Neural cell (in vitro differentiated cells): ENCODE measurements at regions not wholly inside any gene's neighbourhood (a gene's known extent, or its start where the extent isn't known, plus 50 kb on each side); places are given as distances from the start of the nearest gene placed in this dataset.

Experiments
- H2AFZ ChIP-seq: fragments of 200-600, 300-800 bp; sonication (generic), shearing (Covaris generic); 2 replicates; pipeline ENCODE4 v1.6.0; 2014; ENCODE audit warnings: low read depth, mild to moderate bottlenecking, antibody characterized with exemption, low read length, moderate library complexity
- H3F3A ChIP-seq: fragments of 200-600 bp; shearing (Covaris generic); 2 replicates; pipeline ENCODE4 v1.6.1; 2016; ENCODE audit warnings: mild to moderate bottlenecking, moderate library complexity, mixed read lengths, antibody characterized with exemption, low read length; ENCODE audit not compliant: insufficient read depth, poor library complexity, severe bottlenecking
- H3K27ac ChIP-seq: fragments of 200-600, 300-800 bp; sonication (generic), shearing (Covaris generic); 2 replicates; pipeline ENCODE4 v1.5.1; 2014; ENCODE audit warnings: mild to moderate bottlenecking, low read length, moderate library complexity
- H3K27me3 ChIP-seq: fragments of 300-800, 200-600 bp; sonication (generic), shearing (Covaris generic); 2 replicates; pipeline ENCODE4 v1.6.0; 2014; ENCODE audit warnings: mild to moderate bottlenecking, low read depth, low read length, moderate library complexity; ENCODE audit not compliant: insufficient read depth
- H3K36me3 ChIP-seq: fragments of 300-800, 200-600 bp; sonication (generic), shearing (Covaris generic); 2 replicates; pipeline ENCODE4 v1.5.1; 2014; ENCODE audit warnings: mild to moderate bottlenecking, antibody characterized with exemption, low read length, moderate library complexity; ENCODE audit not compliant: insufficient read depth
- H3K4me2 ChIP-seq: fragments of 300-800, 200-600 bp; sonication (generic), shearing (Covaris generic); 2 replicates; pipeline ENCODE4 v1.6.0; 2014; ENCODE audit warnings: mild to moderate bottlenecking, low read length
- H3K4me3 ChIP-seq: fragments of 300-800, 200-600 bp; sonication (generic), shearing (Covaris generic); 2 replicates; pipeline ENCODE4 v1.5.1; 2014; ENCODE audit warnings: mild to moderate bottlenecking, low read length, moderate library complexity
- H3K79me2 ChIP-seq: fragments of 200-600 bp; shearing (Covaris generic); replicated peaks from 2 replicates; pipeline ENCODE4 v1.6.0; 2014; ENCODE audit warnings: mild to moderate bottlenecking, low read length, moderate library complexity; ENCODE audit not compliant: insufficient read depth
- H3K9ac ChIP-seq: fragments of 300-800, 200-600 bp; sonication (generic), shearing (Covaris generic); 2 replicates; pipeline ENCODE4 v1.6.1; 2016; ENCODE audit warnings: mild to moderate bottlenecking, low read length, mixed read lengths
- H3K9me2 ChIP-seq: fragments of 200-600 bp; shearing (Covaris generic); 2 replicates; pipeline ENCODE4 v1.6.1; 2016; ENCODE audit warnings: mild to moderate bottlenecking, low read length, mixed read lengths; ENCODE audit not compliant: insufficient read depth
- H3K9me3 ChIP-seq: fragments of 200-600, 300-800 bp; sonication (generic), shearing (Covaris generic); 2 replicates; pipeline ENCODE4 v1.6.1; 2016; ENCODE audit warnings: mild to moderate bottlenecking, mixed run types, low read length, moderate library complexity, mixed read lengths
- H4K20me1 ChIP-seq: fragments of 200-600 bp; shearing (Covaris generic); 2 replicates; pipeline ENCODE4 v1.6.1; 2016; ENCODE audit warnings: mild to moderate bottlenecking, mixed run types; ENCODE audit not compliant: insufficient read depth
- EP300 ChIP-seq: fragments of 450-650 bp; conservative IDR thresholded peaks from 2 replicates; pipeline ENCODE4 v1.6.1; 2014; ENCODE audit warnings: antibody characterized with exemption, mild to moderate bottlenecking, moderate library complexity; ENCODE audit not compliant: poor library complexity, severe bottlenecking
- EZH2 ChIP-seq: fragments of 200-600, 300-800 bp; shearing (Covaris generic), sonication (generic); IDR thresholded peaks from 2 replicates; pipeline ENCODE4 v1.6.1; 2014; ENCODE audit warnings: antibody characterized with exemption, low read length, borderline replicate concordance, mild to moderate bottlenecking; ENCODE audit not compliant: insufficient read depth, poor library complexity, severe bottlenecking
- MXI1 ChIP-seq: fragments of 450-650 bp; conservative IDR thresholded peaks from 2 replicates; pipeline ENCODE4 v1.6.1; 2014; ENCODE audit warnings: antibody characterized with exemption, mild to moderate bottlenecking; ENCODE audit not compliant: poor library complexity, severe bottlenecking
- POLR2AphosphoS5 ChIP-seq: IDR thresholded peaks from 2 replicates; pipeline ENCODE4 v1.6.1; 2012
- RAD21 ChIP-seq: fragments of 450-650 bp; conservative IDR thresholded peaks from 2 replicates; pipeline ENCODE4 v1.6.1; 2014; ENCODE audit warnings: antibody characterized with exemption, mild to moderate bottlenecking, moderate library complexity
- SMC3 ChIP-seq: fragments of 450-650 bp; conservative IDR thresholded peaks from 2 replicates; pipeline ENCODE4 v1.6.1; 2014; ENCODE audit warnings: antibody characterized with exemption, mild to moderate bottlenecking, moderate library complexity; ENCODE audit not compliant: poor library complexity
- TAF1 ChIP-seq: IDR thresholded peaks from 2 replicates; pipeline ENCODE4 v1.6.1; 2012; ENCODE audit warnings: low read depth
- TF ChIP-seq, protein P1 (sequence below): fragments of 450-650 bp; IDR thresholded peaks from 2 replicates; pipeline ENCODE4 v1.5.1; 2014; ENCODE audit warnings: antibody characterized with exemption, mild to moderate bottlenecking, moderate library complexity; ENCODE audit not compliant: poor library complexity, severe bottlenecking
- TF ChIP-seq, protein P2 (sequence below): IDR thresholded peaks from 2 replicates; pipeline ENCODE4 v1.6.1; 2012; ENCODE audit warnings: borderline replicate concordance

DNA sequence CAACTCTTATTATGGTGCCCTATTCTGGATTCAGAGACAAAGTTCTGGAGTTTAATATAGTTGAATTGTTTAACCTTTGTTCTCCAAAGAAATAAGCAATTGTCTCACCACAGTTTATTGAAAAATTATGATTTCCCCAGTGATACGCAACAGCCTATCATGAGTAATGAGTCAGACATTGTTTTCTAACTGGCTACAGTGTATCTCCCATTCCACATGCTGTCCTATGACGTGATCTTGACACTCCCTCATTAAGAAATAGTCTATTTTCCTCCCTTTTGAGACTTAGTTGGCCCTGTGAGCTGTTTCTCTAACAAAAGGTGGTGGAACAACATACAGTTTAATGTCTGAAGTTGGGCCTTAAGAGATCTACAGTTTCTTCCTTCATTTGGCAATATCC lies 1290.6 kb upstream of the CDH6 start:
- Histone ChIP-seq H3K36me3 (no peaks in the 10 kb centered on the region), H3K4me3 (no peak overlapping the region), H3K9me2 (no peaks in the 10 kb centered on the region), H2AFZ (no peak overlapping the region), H3K79me2 (no peaks in the 10 kb centered on the region), H3K27me3 (no peaks in the 10 kb centered on the region), H3K27ac (no peak overlapping the region), H3K9me3 (no peaks in the 10 kb centered on the region), H3K4me2 (no peak overlapping the region), H3K9ac (no peak overlapping the region), H3F3A (no peaks in the 10 kb centered on the region), H4K20me1 (no peaks in the 10 kb centered on the region)
- TF ChIP-seq MXI1: no peak
- no peak for TF ChIP-seq EZH2
- no peak for TF ChIP-seq SMC3
- TF ChIP-seq, protein P1, sequence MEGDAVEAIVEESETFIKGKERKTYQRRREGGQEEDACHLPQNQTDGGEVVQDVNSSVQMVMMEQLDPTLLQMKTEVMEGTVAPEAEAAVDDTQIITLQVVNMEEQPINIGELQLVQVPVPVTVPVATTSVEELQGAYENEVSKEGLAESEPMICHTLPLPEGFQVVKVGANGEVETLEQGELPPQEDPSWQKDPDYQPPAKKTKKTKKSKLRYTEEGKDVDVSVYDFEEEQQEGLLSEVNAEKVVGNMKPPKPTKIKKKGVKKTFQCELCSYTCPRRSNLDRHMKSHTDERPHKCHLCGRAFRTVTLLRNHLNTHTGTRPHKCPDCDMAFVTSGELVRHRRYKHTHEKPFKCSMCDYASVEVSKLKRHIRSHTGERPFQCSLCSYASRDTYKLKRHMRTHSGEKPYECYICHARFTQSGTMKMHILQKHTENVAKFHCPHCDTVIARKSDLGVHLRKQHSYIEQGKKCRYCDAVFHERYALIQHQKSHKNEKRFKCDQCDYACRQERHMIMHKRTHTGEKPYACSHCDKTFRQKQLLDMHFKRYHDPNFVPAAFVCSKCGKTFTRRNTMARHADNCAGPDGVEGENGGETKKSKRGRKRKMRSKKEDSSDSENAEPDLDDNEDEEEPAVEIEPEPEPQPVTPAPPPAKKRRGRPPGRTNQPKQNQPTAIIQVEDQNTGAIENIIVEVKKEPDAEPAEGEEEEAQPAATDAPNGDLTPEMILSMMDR: no peak
- no peak for TF ChIP-seq RAD21
- TF ChIP-seq EP300: no peak
- no peak for TF ChIP-seq POLR2AphosphoS5
- TF ChIP-seq, protein P2, sequence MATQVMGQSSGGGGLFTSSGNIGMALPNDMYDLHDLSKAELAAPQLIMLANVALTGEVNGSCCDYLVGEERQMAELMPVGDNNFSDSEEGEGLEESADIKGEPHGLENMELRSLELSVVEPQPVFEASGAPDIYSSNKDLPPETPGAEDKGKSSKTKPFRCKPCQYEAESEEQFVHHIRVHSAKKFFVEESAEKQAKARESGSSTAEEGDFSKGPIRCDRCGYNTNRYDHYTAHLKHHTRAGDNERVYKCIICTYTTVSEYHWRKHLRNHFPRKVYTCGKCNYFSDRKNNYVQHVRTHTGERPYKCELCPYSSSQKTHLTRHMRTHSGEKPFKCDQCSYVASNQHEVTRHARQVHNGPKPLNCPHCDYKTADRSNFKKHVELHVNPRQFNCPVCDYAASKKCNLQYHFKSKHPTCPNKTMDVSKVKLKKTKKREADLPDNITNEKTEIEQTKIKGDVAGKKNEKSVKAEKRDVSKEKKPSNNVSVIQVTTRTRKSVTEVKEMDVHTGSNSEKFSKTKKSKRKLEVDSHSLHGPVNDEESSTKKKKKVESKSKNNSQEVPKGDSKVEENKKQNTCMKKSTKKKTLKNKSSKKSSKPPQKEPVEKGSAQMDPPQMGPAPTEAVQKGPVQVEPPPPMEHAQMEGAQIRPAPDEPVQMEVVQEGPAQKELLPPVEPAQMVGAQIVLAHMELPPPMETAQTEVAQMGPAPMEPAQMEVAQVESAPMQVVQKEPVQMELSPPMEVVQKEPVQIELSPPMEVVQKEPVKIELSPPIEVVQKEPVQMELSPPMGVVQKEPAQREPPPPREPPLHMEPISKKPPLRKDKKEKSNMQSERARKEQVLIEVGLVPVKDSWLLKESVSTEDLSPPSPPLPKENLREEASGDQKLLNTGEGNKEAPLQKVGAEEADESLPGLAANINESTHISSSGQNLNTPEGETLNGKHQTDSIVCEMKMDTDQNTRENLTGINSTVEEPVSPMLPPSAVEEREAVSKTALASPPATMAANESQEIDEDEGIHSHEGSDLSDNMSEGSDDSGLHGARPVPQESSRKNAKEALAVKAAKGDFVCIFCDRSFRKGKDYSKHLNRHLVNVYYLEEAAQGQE: no peak
- no peak for TF ChIP-seq TAF1

DNA sequence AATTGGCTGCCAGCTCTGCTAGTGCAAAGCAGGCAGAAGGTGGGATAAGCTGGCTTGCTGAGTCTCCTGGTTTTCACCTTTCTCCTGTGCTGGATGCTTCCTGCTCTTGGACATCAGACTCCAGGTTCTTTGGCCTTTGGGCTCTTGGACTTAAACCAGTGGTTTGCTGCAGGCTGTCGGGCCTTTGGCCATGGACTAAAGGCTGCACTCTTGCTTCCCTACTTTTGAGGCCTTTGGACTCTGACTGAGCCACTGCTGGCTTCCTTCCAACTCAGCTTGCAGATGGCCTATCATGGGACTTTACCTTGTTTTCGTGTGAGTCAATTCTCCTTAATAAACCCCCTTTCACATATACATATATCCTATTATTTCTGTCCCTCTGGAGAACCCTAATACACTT lies 1293.9 kb upstream of the CDH6 start:
- no peak overlapping the region for H2AFZ ChIP-seq
- H3F3A ChIP-seq: no peaks in the 10 kb centered on the region
- H3K9ac ChIP-seq: no peak overlapping the region

More for the DNA sequence above, 1293.9 kb upstream of the CDH6 start:
- no peaks in the 10 kb centered on the region for H3K79me2 ChIP-seq
- no peak for TF ChIP-seq MXI1
- TF ChIP-seq SMC3: no peak
- no peak for TF ChIP-seq POLR2AphosphoS5
- TF ChIP-seq RAD21: no peak
- TF ChIP-seq EZH2: no peak
- no peak for TF ChIP-seq TAF1
- TF ChIP-seq EP300: no peak
- TF ChIP-seq, protein P2: no peak
- TF ChIP-seq, protein P1: no peak
- no peaks in the 10 kb centered on the region for H3K9me2 ChIP-seq
- H3K4me3 ChIP-seq: no peak overlapping the region
- no peaks in the 10 kb centered on the region for H3K27me3 ChIP-seq
- no peak overlapping the region for H3K4me2 ChIP-seq
- no peaks in the 10 kb centered on the region for H3K36me3 ChIP-seq
- H3K9me3 ChIP-seq: no peaks in the 10 kb centered on the region
- no peak overlapping the region for H3K27ac ChIP-seq
- no peaks in the 10 kb centered on the region for H4K20me1 ChIP-seq
